PC-9 (cell line): ENCODE measurements at regions not wholly inside any gene's neighbourhood (a gene's known extent, or its start where the extent isn't known, plus 50 kb on each side); places are given as distances from the start of the nearest gene placed in this dataset.

Experiments used
- BruUV-seq: library from RNA; stranded (reverse); fragments of 400-500 nt; replicated peaks from 2 replicates; lab custom pipeline; 2021; lab: Mats Ljungman, UMichigan
- CTCF ChIA-PET: fragments of 300-600 bp; sonication (Branson Sonifier 250); formaldehyde crosslinking; loops from one replicate; lab custom pipeline; 2022; ENCODE audit warnings: antibody characterized with exemption; lab: Charles Lee
- POLR2A ChIA-PET: fragments of 300-600 bp; sonication (Branson Sonifier 250); formaldehyde crosslinking; loops from one replicate; lab custom pipeline; 2022; ENCODE audit warnings: antibody characterized with exemption; ENCODE audit not compliant: unreplicated experiment; lab: Charles Lee
- DNase-seq, 2 experiments: peaks; one replicate each; pipeline versions ENCODE4 v3.0.0 to v3.0.0-alpha.2; 2015 to 2022; ENCODE audit warnings: mixed read lengths in 1 of 2
- H2AFZ ChIP-seq: fragments of 200-600 bp; sonication (generic); 2 replicates; pipeline ENCODE4 v1.8.1; 2017; ENCODE audit warnings: antibody characterized with exemption
- H3F3A ChIP-seq: fragments of 200-600 bp; sonication (generic); 2 replicates; pipeline ENCODE4 v1.8.1; 2017; ENCODE audit warnings: antibody characterized with exemption, mild to moderate bottlenecking, low read depth; ENCODE audit not compliant: insufficient read depth
- H3K27ac ChIP-seq: fragments of 200-600 bp; sonication (generic); 2 replicates; pipeline ENCODE4 v1.6.1; 2016; ENCODE audit warnings: mixed run types
- H3K27me3 ChIP-seq: fragments of 200-600 bp; sonication (generic); 2 replicates; pipeline ENCODE4 v1.6.1; 2016; ENCODE audit warnings: low read depth, mixed run types; ENCODE audit not compliant: insufficient read depth
- H3K36me3 ChIP-seq: fragments of 200-600 bp; sonication (generic); 2 replicates; pipeline ENCODE4 v1.6.1; 2016; ENCODE audit warnings: low read depth, mixed run types
- H3K4me1 ChIP-seq: fragments of 200-600 bp; sonication (generic); replicated peaks from 2 replicates; pipeline ENCODE4 v1.6.1; 2016; ENCODE audit warnings: mixed run types; ENCODE audit not compliant: insufficient read depth
- H3K4me2 ChIP-seq: fragments of 200-600 bp; sonication (generic); 2 replicates; pipeline ENCODE4 v1.6.1; 2017; ENCODE audit warnings: mixed run types
- H3K4me3 ChIP-seq: fragments of 200-600 bp; sonication (generic); 2 replicates; pipeline ENCODE4 v1.6.1; 2016; ENCODE audit warnings: mixed run types
- H3K79me2 ChIP-seq: fragments of 200-600 bp; sonication (generic); 2 replicates; pipeline ENCODE4 v1.6.1; 2017; ENCODE audit warnings: low read depth, mixed run types
- H3K9me2 ChIP-seq: fragments of 200-600 bp; sonication (generic); 2 replicates; pipeline ENCODE4 v1.8.1; 2017; ENCODE audit warnings: mild to moderate bottlenecking; ENCODE audit not compliant: insufficient read depth
- H3K9me3 ChIP-seq: fragments of 200-600 bp; sonication (generic); 2 replicates; pipeline ENCODE4 v1.8.1; 2016; ENCODE audit warnings: low read depth; ENCODE audit not compliant: insufficient read depth
- H4K20me1 ChIP-seq: fragments of 200-600 bp; sonication (generic); 2 replicates; pipeline ENCODE4 v1.8.1; 2017; ENCODE audit not compliant: insufficient read depth
- CTCF ChIP-seq: fragments of 200-600 bp; sonication (generic); conservative IDR thresholded peaks from 2 replicates; pipeline ENCODE4 v1.6.1; 2017; ENCODE audit warnings: mixed run types, antibody characterized with exemption, mild to moderate bottlenecking, moderate library complexity
- EZH2 ChIP-seq: fragments of 200-600 bp; sonication (generic); IDR thresholded peaks from 2 replicates; pipeline ENCODE4 v1.8.0; 2017; ENCODE audit warnings: antibody characterized with exemption, low read depth
- intact Hi-C: fragments of 100-400 bp; cut with micrococcal nuclease; formaldehyde crosslinking; loops from one replicate; pipeline ENCODE4 v1.10.0; 2022; ENCODE audit not compliant: unreplicated experiment

DNA sequence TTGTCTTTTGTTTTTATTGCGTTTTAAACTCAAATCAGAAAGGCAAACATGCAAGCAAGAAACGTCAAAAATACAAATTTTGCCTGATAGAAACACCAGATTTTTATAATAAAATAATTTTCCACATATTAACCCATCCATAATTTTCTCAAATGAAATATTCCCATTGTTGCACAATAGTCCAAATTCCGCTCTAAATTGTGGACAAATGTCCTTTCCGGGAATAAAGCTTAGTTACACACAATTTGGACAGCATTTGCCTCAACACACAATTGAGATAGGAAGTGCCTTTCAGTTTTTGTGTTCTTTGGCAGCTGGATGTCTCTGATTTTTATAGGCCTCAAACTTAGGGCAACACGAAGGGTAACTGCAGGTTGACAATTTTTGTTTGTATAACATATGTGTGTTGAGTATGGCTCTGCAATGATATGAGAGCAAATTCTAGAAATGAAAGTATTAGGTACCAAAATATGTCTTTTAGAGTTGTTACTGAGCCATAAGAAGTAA is 105.8 kb downstream of the DIO2 start:
- POLR2A ChIA-PET, result no interaction called here
- intact Hi-C loops, result no loop called here
- H3K9me2 ChIP-seq, result no peaks in the 10 kb centered on the region; the same call in 1 of the 2 replicates

GRCh38 chr14:80101835-80102234 is 109.5 kb downstream of the DIO2 start:
- H4K20me1 ChIP-seq, result no peaks in the 10 kb centered on the region
- no peaks in the 10 kb centered on the region for H3K4me1 ChIP-seq
- POLR2A ChIA-PET, result no interaction called here
- H3K79me2 ChIP-seq, result no peaks in the 10 kb centered on the region
- no peaks in the 10 kb centered on the region for H3K9me2 ChIP-seq
- TF ChIP-seq CTCF (no peak), EZH2 (no peak)
- H3F3A ChIP-seq, result no peaks in the 10 kb centered on the region
- no peak overlapping the region for H3K4me2 ChIP-seq
- CTCF ChIA-PET, result no interaction called here
- no peak overlapping the region for H3K27ac ChIP-seq
- no peaks in the 10 kb centered on the region for H3K9me3 ChIP-seq
- H2AFZ ChIP-seq, result no peak overlapping the region
- BruUV-seq, result no TSS peak
- H3K4me3 ChIP-seq, result no peak overlapping the region
- no peaks in the 10 kb centered on the region for H3K36me3 ChIP-seq
- intact Hi-C loops, result no loop called here
- no peaks in the 10 kb centered on the region for H3K27me3 ChIP-seq
- no peak for DNase-seq

More for the DNA sequence above, 105.8 kb downstream of the DIO2 start:
- Histone ChIP-seq H3F3A (no peaks in the 10 kb centered on the region), H2AFZ (no peak overlapping the region; the same call in 1 of the 2 replicates), H3K4me1 (no peaks in the 10 kb centered on the region), H3K4me3 (no peak overlapping the region), H3K4me2 (no peak overlapping the region), H3K79me2 (no peaks in the 10 kb centered on the region), H4K20me1 (no peaks in the 10 kb centered on the region), H3K27ac (no peak overlapping the region), H3K27me3 (no peaks in the 10 kb centered on the region), H3K36me3 (no peaks in the 10 kb centered on the region), H3K9me3 (no peaks in the 10 kb centered on the region)
- no TSS peak for BruUV-seq
- TF ChIP-seq EZH2 (no peak), CTCF (no peak)
- CTCF ChIA-PET, result no interaction called here
- DNase-seq, result no peak

- Histone ChIP-seq H3K9me2 (no peaks in the 10 kb centered on the region), H3K27me3 (no peaks in the 10 kb centered on the region), H4K20me1 (no peaks in the 10 kb centered on the region), H3K4me1 (no peaks in the 10 kb centered on the region), H3K9me3 (no peaks in the 10 kb centered on the region), H3F3A (no peaks in the 10 kb centered on the region), H2AFZ (no peak overlapping the region), H3K79me2 (no peaks in the 10 kb centered on the region), H3K4me3 (no peak overlapping the region), H3K27ac (no peak overlapping the region), H3K4me2 (no peak overlapping the region), H3K36me3 (no peaks in the 10 kb centered on the region)
- ChIA-PET CTCF (no interaction called here), POLR2A (no interaction called here)
- TF ChIP-seq CTCF, result no peak
- TF ChIP-seq EZH2, result no peak
- no peak for DNase-seq
- intact Hi-C loops, result no loop called here
- no TSS peak for BruUV-seq
Measured at GRCh38 chr14:80100681-80101080, 110.6 kb downstream of the DIO2 start.
